ENCODE measurements at regions not wholly inside any gene's neighbourhood (a gene's known extent, or its start where the extent isn't known, plus 50 kb on each side); places are given as distances from the start of the nearest gene placed in this dataset.

DNA sequence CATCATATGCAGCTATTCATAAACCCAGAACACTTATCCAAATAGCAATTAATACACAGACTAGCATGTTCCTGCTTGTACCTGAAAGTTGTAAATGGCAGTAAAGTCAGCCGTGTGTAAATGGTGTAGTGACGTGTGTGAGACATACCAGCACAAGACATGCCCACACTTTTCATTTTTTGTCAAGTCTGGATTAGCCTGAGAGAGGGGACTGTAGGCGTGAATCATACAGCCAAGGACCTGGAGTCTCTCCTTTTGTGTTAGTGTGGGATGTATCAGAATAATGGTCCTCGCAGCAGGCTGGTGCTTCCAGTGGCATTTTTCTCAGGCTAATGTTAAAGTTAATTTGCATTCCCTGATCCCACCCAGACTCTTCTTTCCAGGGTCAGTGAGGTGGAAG lies 116.8 kb upstream of the BMAL1 start:
- H3K4me3 ChIP-seq (ENCODE audit: low read depth in 1 of 5, low read length in 5 of 5), result no peak overlapping the region
- H3K27me3 ChIP-seq (ENCODE audit: control insufficient read depth in 5 of 5, insufficient read depth in 4 of 5, low read length in 5 of 5), result peaks cover 0 to 3% (median 0%) of the 10 kb centered on the region in 5 donors
- H3K9ac ChIP-seq (ENCODE audit: low read length in 5 of 5), result no peak overlapping the region
- no peak overlapping the region for H3K27ac ChIP-seq (ENCODE audit: low read depth, low read length)
- H3K9me3 ChIP-seq (ENCODE audit: control insufficient read depth in 5 of 5, low read length in 5 of 5), result peaks cover 0 to 4% (median 0%) of the 10 kb centered on the region in 5 donors
- H3K4me1 ChIP-seq (ENCODE audit: control insufficient read depth in 5 of 5, insufficient read depth in 5 of 5, low read length in 5 of 5), result peaks cover 0 to 6% (median 0%) of the 10 kb centered on the region in 5 donors
- no peaks in the 10 kb centered on the region for H3K36me3 ChIP-seq (ENCODE audit: control insufficient read depth in 5 of 5, insufficient read depth in 5 of 5, low read length in 5 of 5)

DNA sequence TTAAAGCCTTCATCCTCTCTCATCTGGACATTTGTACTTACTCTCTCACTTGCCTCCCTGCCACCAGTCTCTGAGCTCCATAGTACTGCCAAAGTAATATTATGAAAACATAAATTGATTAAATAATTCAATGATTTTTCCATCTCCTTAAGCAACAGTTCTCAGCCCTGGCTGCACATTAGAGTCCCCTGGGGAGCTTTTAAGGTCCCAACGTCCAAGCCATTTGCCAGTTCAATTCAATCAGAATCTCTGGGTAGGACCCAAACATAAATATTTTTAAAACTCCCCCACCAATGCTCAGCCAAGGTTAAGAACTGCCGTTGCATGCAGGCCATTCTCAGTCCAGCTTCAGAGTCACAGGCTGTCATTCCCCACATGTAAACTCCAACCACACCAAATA lies 114.4 kb upstream of the BMAL1 start:
- no peaks in the 10 kb centered on the region for H3K36me3 ChIP-seq (ENCODE audit: control insufficient read depth in 5 of 5, insufficient read depth in 5 of 5, low read length in 5 of 5)
- H3K9me3 ChIP-seq (ENCODE audit: control insufficient read depth in 5 of 5, low read length in 5 of 5), result no peaks in the 10 kb centered on the region
- H3K4me3 ChIP-seq (ENCODE audit: low read depth in 1 of 5, low read length in 5 of 5), result no peak overlapping the region
- peaks cover 0 to 6% (median 0%) of the 10 kb centered on the region in 5 donors for H3K4me1 ChIP-seq (ENCODE audit: control insufficient read depth in 5 of 5, insufficient read depth in 5 of 5, low read length in 5 of 5)
- H3K9ac ChIP-seq (ENCODE audit: low read length in 5 of 5), result no peak overlapping the region
- H3K27ac ChIP-seq (ENCODE audit: low read depth, low read length), result no peak overlapping the region
- peaks cover 0 to 3% (median 0%) of the 10 kb centered on the region in 5 donors for H3K27me3 ChIP-seq (ENCODE audit: control insufficient read depth in 5 of 5, insufficient read depth in 4 of 5, low read length in 5 of 5)

DNA sequence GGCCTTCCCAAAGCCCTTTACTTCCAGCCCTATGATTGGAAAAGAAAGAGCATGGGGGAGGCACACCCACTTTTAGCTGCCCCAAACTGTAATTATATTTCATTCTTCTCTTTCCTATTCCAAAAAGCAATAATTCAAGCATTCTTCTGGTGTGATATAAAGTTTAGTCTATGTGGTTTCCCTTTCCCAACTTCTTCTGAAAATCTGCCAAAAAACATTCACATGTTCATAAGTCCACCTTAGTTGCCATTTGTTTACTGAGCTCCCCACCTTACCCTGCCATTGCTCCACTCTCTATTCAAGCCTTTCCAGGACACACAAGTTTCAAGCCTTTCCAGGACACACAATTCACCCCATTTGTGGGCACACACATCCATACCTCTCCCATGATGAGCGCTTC lies 111.6 kb upstream of the BMAL1 start:
- Histone ChIP-seq H3K9ac (ENCODE audit: low read length in 5 of 5) (no peak overlapping the region), H3K4me1 (ENCODE audit: control insufficient read depth in 5 of 5, insufficient read depth in 5 of 5, low read length in 5 of 5) (no peaks in the 10 kb centered on the region), H3K9me3 (ENCODE audit: control insufficient read depth in 5 of 5, low read length in 5 of 5) (no peaks in the 10 kb centered on the region)

DNA sequence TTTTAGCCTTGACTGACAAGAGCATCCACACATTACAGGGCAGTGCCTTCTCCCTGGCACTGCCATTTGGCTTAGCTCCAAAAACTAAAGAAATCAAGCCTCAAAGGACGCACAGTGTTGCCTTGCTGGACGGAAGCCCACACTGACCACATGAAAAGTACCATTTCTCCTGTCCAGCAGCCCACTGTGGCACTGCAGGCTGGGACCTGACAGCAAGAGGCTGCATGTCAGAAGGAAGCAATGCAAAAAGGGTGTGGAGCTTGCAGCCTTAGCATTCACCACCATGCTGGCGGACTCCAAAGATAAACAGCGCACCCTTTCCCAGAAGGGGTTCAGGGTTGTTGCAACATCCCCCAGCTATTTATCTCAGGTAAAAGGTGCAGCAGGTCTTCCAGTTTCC lies 109.3 kb upstream of the BMAL1 start:
- no peaks in the 10 kb centered on the region for H3K36me3 ChIP-seq (ENCODE audit: control insufficient read depth in 5 of 5, insufficient read depth in 5 of 5, low read length in 5 of 5)
- no peak overlapping the region for H3K9ac ChIP-seq (ENCODE audit: low read length in 5 of 5)
- H3K9me3 ChIP-seq (ENCODE audit: control insufficient read depth in 5 of 5, low read length in 5 of 5), result no peaks in the 10 kb centered on the region
- H3K4me3 ChIP-seq (ENCODE audit: low read depth in 1 of 5, low read length in 5 of 5), result no peak overlapping the region
- H3K4me1 ChIP-seq (ENCODE audit: control insufficient read depth in 5 of 5, insufficient read depth in 5 of 5, low read length in 5 of 5), result no peaks in the 10 kb centered on the region
- H3K27ac ChIP-seq (ENCODE audit: low read depth, low read length), result no peak overlapping the region
- H3K27me3 ChIP-seq (ENCODE audit: control insufficient read depth in 5 of 5, insufficient read depth in 4 of 5, low read length in 5 of 5), result peaks cover 0 to 3% (median 0%) of the 10 kb centered on the region in 5 donors

More for the DNA sequence above, 111.6 kb upstream of the BMAL1 start:
- H3K36me3 ChIP-seq (ENCODE audit: control insufficient read depth in 5 of 5, insufficient read depth in 5 of 5, low read length in 5 of 5), result no peaks in the 10 kb centered on the region
- H3K4me3 ChIP-seq (ENCODE audit: low read depth in 1 of 5, low read length in 5 of 5), result no peak overlapping the region
- peaks cover 0 to 3% (median 0%) of the 10 kb centered on the region in 5 donors for H3K27me3 ChIP-seq (ENCODE audit: control insufficient read depth in 5 of 5, insufficient read depth in 4 of 5, low read length in 5 of 5)
- no peak overlapping the region for H3K27ac ChIP-seq (ENCODE audit: low read depth, low read length)

DNA sequence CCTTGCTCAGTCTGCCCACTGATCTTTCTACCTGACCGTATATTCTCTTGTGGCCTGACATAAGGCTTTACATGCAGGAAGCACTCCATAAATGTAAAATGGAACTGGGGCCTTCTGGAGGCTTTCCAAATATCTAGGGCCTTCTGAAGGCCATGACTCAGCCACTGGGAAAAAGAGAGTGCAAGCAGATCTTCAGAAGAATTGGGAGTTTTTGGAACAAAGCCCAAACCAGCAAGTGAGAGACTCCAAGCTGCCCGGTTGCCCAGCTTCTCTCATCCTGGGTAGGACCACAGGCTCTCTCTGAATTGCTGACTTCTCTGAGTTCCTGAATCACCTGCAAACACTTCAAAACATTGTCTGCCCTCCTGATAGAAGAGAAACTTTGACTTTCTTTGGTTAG lies 107.9 kb upstream of the BMAL1 start:
- no peaks in the 10 kb centered on the region for H3K36me3 ChIP-seq (ENCODE audit: control insufficient read depth in 5 of 5, insufficient read depth in 5 of 5, low read length in 5 of 5)
- no peak overlapping the region for H3K9ac ChIP-seq (ENCODE audit: low read length in 5 of 5)
- no peaks in the 10 kb centered on the region for H3K9me3 ChIP-seq (ENCODE audit: control insufficient read depth in 5 of 5, low read length in 5 of 5)
- H3K27me3 ChIP-seq (ENCODE audit: control insufficient read depth in 5 of 5, insufficient read depth in 4 of 5, low read length in 5 of 5), result peaks cover 0 to 3% (median 0%) of the 10 kb centered on the region in 5 donors
- H3K4me3 ChIP-seq (ENCODE audit: low read depth in 1 of 5, low read length in 5 of 5), result no peak overlapping the region
- H3K27ac ChIP-seq (ENCODE audit: low read depth, low read length), result no peak overlapping the region
- H3K4me1 ChIP-seq (ENCODE audit: control insufficient read depth in 5 of 5, insufficient read depth in 5 of 5, low read length in 5 of 5), result peaks cover 0 to 6% (median 0%) of the 10 kb centered on the region in 5 donors

DNA sequence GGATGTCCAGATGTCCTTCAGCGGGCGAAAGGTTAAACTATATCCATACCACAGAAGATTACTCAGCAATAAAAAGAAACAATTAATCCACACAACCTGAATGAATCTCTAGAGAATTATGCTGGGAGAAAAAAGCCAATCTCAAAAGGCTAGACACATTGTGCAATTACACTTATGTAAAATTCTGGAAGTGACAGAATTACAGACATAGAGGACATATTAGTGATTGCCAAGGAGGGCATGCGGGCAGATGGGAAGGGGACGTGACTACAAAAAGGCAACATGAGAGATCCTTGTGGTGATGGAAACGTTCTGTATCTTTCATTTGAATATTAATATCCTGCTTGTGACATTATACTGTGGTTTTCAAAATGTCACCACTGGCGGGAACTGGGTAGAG lies 103.5 kb upstream of the BMAL1 start:
- Histone ChIP-seq H3K36me3 (ENCODE audit: control insufficient read depth in 5 of 5, insufficient read depth in 5 of 5, low read length in 5 of 5) (no peaks in the 10 kb centered on the region), H3K9me3 (ENCODE audit: control insufficient read depth in 5 of 5, low read length in 5 of 5) (no peaks in the 10 kb centered on the region), H3K27me3 (ENCODE audit: control insufficient read depth in 5 of 5, insufficient read depth in 4 of 5, low read length in 5 of 5) (no peaks in the 10 kb centered on the region), H3K9ac (ENCODE audit: low read length in 5 of 5) (no peak overlapping the region), H3K4me1 (ENCODE audit: control insufficient read depth in 5 of 5, insufficient read depth in 5 of 5, low read length in 5 of 5) (peaks cover 0 to 6% (median 0%) of the 10 kb centered on the region in 5 donors), H3K27ac (ENCODE audit: low read depth, low read length) (no peak overlapping the region), H3K4me3 (ENCODE audit: low read depth in 1 of 5, low read length in 5 of 5) (no peak overlapping the region)

DNA sequence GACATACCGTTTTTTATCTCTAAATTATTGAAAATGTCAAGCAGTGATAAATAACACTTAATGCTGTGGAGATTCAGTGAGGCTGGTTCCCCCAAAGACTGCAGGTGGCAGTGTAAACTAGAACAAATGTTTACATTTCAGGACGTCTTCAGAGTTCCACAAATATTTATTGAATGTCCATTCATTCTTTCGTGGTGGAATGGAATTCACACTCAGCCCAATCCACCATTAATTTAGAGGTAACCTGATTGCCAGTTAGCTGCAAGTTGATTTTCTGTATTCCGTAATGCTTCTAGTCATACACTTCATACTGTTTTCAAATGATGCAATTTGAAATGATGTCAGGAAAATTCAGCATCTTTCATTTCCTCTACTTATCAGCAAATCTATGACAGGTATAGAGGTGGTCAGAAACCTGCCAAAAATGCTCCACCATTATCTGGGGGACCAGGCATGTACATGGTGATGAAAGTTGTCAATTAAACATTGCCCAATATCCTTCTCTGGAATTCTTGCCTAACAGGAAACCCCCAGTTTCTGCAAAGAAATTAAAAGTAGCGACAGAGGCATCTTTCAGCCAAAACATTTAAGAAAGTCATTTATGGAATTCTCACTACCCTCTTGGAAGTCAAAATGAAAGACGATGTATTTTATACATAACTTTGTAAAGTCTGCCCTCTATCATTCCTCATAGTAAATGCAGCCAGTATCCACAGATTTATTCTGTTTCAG lies 94.3 kb upstream of the BMAL1 start:
- Histone ChIP-seq H3K4me3 (ENCODE audit: low read depth in 1 of 5, low read length in 5 of 5) (no peak overlapping the region), H3K4me1 (ENCODE audit: control insufficient read depth in 5 of 5, insufficient read depth in 5 of 5, low read length in 5 of 5) (peaks cover 0 to 6% (median 6%) of the 10 kb centered on the region in 5 donors), H3K27me3 (ENCODE audit: control insufficient read depth in 5 of 5, insufficient read depth in 4 of 5, low read length in 5 of 5) (no peaks in the 10 kb centered on the region), H3K27ac (ENCODE audit: low read depth, low read length) (no peak overlapping the region), H3K9me3 (ENCODE audit: control insufficient read depth in 5 of 5, low read length in 5 of 5) (peaks cover 0 to 3% (median 2%) of the 10 kb centered on the region in 5 donors), H3K36me3 (ENCODE audit: control insufficient read depth in 5 of 5, insufficient read depth in 5 of 5, low read length in 5 of 5) (no peaks in the 10 kb centered on the region), H3K9ac (ENCODE audit: low read length in 5 of 5) (no peak overlapping the region)

DNA sequence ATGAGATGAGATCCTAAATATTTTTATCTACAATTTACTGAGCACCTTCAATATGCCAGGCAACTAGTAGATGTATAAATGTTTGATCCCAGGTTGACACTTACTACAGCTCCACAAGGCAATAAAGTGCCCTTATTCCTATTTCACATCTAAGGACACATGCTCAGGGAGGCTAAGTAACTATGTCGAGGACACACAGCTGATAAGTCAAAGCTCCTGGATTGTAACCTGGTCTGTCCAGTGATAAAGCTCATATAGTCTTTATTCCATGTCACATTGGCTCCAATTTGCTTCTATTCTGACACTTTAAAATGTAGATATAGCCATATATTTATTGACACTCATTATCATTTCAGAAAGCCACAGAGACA lies 93.8 kb upstream of the BMAL1 start:
- H3K27ac ChIP-seq (ENCODE audit: low read depth, low read length), result no peak overlapping the region
- no peak overlapping the region for H3K4me3 ChIP-seq (ENCODE audit: low read depth in 1 of 5, low read length in 5 of 5)
- H3K9me3 ChIP-seq (ENCODE audit: control insufficient read depth in 5 of 5, low read length in 5 of 5), result peaks cover 0 to 6% (median 2%) of the 10 kb centered on the region in 5 donors
- H3K36me3 ChIP-seq (ENCODE audit: control insufficient read depth in 5 of 5, insufficient read depth in 5 of 5, low read length in 5 of 5), result no peaks in the 10 kb centered on the region
- peaks cover 0 to 6% (median 6%) of the 10 kb centered on the region in 5 donors for H3K4me1 ChIP-seq (ENCODE audit: control insufficient read depth in 5 of 5, insufficient read depth in 5 of 5, low read length in 5 of 5)
- H3K9ac ChIP-seq (ENCODE audit: low read length in 5 of 5), result no peak overlapping the region
- H3K27me3 ChIP-seq (ENCODE audit: control insufficient read depth in 5 of 5, insufficient read depth in 4 of 5, low read length in 5 of 5), result no peaks in the 10 kb centered on the region

DNA sequence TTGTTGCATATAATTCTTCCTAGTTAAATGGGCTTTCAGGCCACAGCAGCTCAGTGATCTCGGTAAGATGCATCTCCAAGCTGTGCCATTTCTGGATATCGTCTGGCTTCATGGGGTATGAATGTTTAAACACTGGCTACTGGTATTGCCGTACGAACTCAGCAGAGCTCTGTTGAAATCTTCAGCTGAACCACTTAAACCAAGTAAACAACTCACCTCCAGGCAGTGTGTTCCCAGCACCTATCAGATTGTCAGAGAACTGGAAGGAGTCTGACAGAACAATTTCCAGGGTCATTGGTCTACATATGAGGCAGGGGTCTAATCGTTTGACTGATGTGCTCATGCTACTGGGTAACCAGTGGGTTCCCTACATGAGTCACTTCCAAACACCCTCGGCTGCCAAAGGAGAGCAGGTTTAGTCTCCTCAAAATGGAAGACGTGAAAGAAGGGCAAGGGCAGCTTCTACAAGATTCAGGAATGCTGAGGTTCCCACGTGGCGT lies 93.2 kb upstream of the BMAL1 start:
- H3K9me3 ChIP-seq (ENCODE audit: control insufficient read depth in 5 of 5, low read length in 5 of 5), result peaks cover 0 to 6% (median 2%) of the 10 kb centered on the region in 5 donors
- H3K27ac ChIP-seq (ENCODE audit: low read depth, low read length), result no peak overlapping the region
- H3K4me3 ChIP-seq (ENCODE audit: low read depth in 1 of 5, low read length in 5 of 5), result no peak overlapping the region
- no peaks in the 10 kb centered on the region for H3K27me3 ChIP-seq (ENCODE audit: control insufficient read depth in 5 of 5, insufficient read depth in 4 of 5, low read length in 5 of 5)
- no peak overlapping the region for H3K9ac ChIP-seq (ENCODE audit: low read length in 5 of 5)
- peaks cover 0 to 6% (median 6%) of the 10 kb centered on the region in 5 donors for H3K4me1 ChIP-seq (ENCODE audit: control insufficient read depth in 5 of 5, insufficient read depth in 5 of 5, low read length in 5 of 5)
- H3K36me3 ChIP-seq (ENCODE audit: control insufficient read depth in 5 of 5, insufficient read depth in 5 of 5, low read length in 5 of 5), result no peaks in the 10 kb centered on the region

DNA sequence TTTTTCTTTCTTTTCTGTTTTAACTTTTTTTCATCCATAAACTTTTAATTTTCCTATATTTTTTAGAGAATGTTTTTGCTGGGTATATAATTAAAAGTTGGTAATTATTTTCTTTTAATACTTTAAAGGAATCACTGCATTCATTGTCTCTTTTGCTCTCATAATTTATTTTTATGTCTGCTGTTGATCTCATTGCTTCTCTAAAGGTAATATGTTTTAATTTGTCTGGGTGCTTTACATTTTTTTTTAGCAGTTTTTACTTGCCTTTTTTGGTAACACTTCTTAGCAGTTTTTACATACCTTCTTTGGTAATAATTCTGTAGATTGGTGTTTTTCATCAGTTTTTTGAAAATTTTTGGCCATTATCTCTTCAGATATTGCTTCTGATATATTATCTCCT lies 89.4 kb upstream of the BMAL1 start:
- Histone ChIP-seq H3K4me3 (ENCODE audit: low read depth in 1 of 5, low read length in 5 of 5) (no peak overlapping the region), H3K27ac (ENCODE audit: low read depth, low read length) (no peak overlapping the region), H3K4me1 (ENCODE audit: control insufficient read depth in 5 of 5, insufficient read depth in 5 of 5, low read length in 5 of 5) (peaks cover 0 to 9% (median 3%) of the 10 kb centered on the region in 5 donors), H3K27me3 (ENCODE audit: control insufficient read depth in 5 of 5, insufficient read depth in 4 of 5, low read length in 5 of 5) (peaks cover 0 to 4% (median 0%) of the 10 kb centered on the region in 5 donors), H3K9ac (ENCODE audit: low read length in 5 of 5) (no peak overlapping the region), H3K9me3 (ENCODE audit: control insufficient read depth in 5 of 5, low read length in 5 of 5) (peaks cover 0 to 6% (median 2%) of the 10 kb centered on the region in 5 donors), H3K36me3 (ENCODE audit: control insufficient read depth in 5 of 5, insufficient read depth in 5 of 5, low read length in 5 of 5) (no peaks in the 10 kb centered on the region)

Data from subcutaneous abdominal adipose tissue (tissue), 5 donors.